Breast epithelium (tissue), 4 donors: ENCODE measurements at regions not wholly inside any gene's neighbourhood (a gene's known extent, or its start where the extent isn't known, plus 50 kb on each side); places are given as distances from the start of the nearest gene placed in this dataset.

Source experiments
- DNase-seq, 2 donors: peaks; one replicate each; pipeline ENCODE4 v3.0.0-alpha.2; 2019; ENCODE audit warnings: low spot score in 2 of 2
- H3K27ac ChIP-seq, 2 donors: fragments of 200-600 bp; sonication (generic) in 1 of 2; one replicate each; pipeline ENCODE4 v1.5.1; 2016 to 2019; ENCODE audit warnings: mild to moderate bottlenecking in 1 of 2
- H3K27me3 ChIP-seq, 2 donors: fragments of 200-600 bp; sonication (generic) in 1 of 2; one replicate each; pipeline versions ENCODE4 v1.5.1 to v1.6.0; 2017 to 2019; ENCODE audit warnings: control low read depth in 1 of 2, mild to moderate bottlenecking in 1 of 2
- H3K36me3 ChIP-seq: fragments of 200-600 bp; one replicate; pipeline ENCODE4 v1.5.1; 2019
- H3K4me1 ChIP-seq, 2 donors: fragments of 200-600 bp; sonication (generic); one replicate each; pipeline ENCODE4 v1.5.1; 2016 to 2019; ENCODE audit warnings: control low read depth in 1 of 2
- H3K4me3 ChIP-seq, 3 donors: fragments of 200-600 bp; sonication (generic); 1 replicate in 2 of 3; 2 replicates in 1 of 3; pipeline ENCODE4 v1.5.1; 2016 to 2019; ENCODE audit warnings: mild to moderate bottlenecking in 3 of 3, moderate library complexity in 2 of 3
- H3K9me3 ChIP-seq, 2 donors: fragments of 200-600 bp; sonication (generic) in 1 of 2; one replicate each; pipeline ENCODE4 v1.5.1; 2016 to 2019; ENCODE audit warnings: control low read depth in 1 of 2
- POLR2A ChIP-seq: fragments of 450-650 bp; IDR thresholded peaks from one replicate; pipeline ENCODE4 v1.6.1; 2016; ENCODE audit warnings: antibody characterized with exemption, mild to moderate bottlenecking, moderate library complexity
- POLR2AphosphoS5 ChIP-seq, 3 donors: sonication (generic); formaldehyde crosslinking; IDR thresholded peaks; one replicate each; pipeline ENCODE4 v1.6.1; 2017; ENCODE audit warnings: antibody characterized with exemption in 3 of 3
- intact Hi-C: fragments of 100-400 bp; cut with DNase I; formaldehyde crosslinking; loops from one replicate; pipeline ENCODE4 v1.15.1; 2023; ENCODE audit warnings: low total_unique reads
- TF ChIP-seq, protein P1 (sequence below), 3 donors: fragments of 450-650 bp; IDR thresholded peaks; one replicate each; pipeline ENCODE4 v1.5.1; 2016 to 2017; ENCODE audit warnings: antibody characterized with exemption in 3 of 3, mild to moderate bottlenecking in 3 of 3, moderate library complexity in 3 of 3

DNA sequence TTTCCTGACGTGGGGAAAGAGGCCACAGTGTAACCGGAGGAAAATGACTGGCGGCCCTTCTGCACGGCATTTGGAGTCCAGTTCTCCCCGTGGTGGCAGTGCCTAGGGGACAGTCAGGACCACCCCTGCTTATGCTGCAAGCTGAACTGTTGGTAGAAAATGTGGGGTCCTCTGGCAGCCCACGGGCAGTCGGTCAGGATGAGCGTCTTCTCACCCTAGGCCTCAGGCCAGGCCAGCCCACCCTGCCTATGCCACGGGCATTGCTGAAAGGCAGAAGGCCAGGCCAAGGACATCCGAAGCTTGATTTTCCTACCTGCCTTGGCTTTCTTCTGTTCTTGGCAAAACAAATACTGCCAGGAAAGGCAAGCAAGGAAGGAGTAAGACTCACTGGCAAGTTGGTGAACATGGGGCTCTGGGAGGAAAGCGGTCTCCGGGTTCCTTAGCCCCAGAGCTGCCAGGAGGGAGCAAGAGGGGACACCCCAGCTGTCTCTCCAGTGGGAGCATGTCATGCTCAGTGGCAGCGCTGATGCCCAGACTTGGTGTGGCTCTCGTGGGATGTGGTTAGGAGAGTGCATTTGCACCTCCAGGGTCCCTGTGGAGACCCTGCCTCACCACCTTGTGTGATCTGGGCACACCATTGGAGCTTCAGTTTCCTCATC is 311.6 kb downstream of the QKI start:
- Histone ChIP-seq H3K4me3 (no peak overlapping the region), H3K36me3 (no peaks in the 10 kb centered on the region), H3K9me3 (no peaks in the 10 kb centered on the region), H3K27ac (no peak overlapping the region), H3K27me3 (no peaks in the 10 kb centered on the region), H3K4me1 (no peaks in the 10 kb centered on the region)
- DNase-seq = no peak
- TF ChIP-seq POLR2A (no peak), POLR2AphosphoS5 (IDR thresholded peaks at IDR 0.05) (no peak)
- TF ChIP-seq, protein P1, sequence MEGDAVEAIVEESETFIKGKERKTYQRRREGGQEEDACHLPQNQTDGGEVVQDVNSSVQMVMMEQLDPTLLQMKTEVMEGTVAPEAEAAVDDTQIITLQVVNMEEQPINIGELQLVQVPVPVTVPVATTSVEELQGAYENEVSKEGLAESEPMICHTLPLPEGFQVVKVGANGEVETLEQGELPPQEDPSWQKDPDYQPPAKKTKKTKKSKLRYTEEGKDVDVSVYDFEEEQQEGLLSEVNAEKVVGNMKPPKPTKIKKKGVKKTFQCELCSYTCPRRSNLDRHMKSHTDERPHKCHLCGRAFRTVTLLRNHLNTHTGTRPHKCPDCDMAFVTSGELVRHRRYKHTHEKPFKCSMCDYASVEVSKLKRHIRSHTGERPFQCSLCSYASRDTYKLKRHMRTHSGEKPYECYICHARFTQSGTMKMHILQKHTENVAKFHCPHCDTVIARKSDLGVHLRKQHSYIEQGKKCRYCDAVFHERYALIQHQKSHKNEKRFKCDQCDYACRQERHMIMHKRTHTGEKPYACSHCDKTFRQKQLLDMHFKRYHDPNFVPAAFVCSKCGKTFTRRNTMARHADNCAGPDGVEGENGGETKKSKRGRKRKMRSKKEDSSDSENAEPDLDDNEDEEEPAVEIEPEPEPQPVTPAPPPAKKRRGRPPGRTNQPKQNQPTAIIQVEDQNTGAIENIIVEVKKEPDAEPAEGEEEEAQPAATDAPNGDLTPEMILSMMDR (IDR thresholded peaks at IDR 0.05) = no peak
- intact Hi-C loops = no loop called here

DNA sequence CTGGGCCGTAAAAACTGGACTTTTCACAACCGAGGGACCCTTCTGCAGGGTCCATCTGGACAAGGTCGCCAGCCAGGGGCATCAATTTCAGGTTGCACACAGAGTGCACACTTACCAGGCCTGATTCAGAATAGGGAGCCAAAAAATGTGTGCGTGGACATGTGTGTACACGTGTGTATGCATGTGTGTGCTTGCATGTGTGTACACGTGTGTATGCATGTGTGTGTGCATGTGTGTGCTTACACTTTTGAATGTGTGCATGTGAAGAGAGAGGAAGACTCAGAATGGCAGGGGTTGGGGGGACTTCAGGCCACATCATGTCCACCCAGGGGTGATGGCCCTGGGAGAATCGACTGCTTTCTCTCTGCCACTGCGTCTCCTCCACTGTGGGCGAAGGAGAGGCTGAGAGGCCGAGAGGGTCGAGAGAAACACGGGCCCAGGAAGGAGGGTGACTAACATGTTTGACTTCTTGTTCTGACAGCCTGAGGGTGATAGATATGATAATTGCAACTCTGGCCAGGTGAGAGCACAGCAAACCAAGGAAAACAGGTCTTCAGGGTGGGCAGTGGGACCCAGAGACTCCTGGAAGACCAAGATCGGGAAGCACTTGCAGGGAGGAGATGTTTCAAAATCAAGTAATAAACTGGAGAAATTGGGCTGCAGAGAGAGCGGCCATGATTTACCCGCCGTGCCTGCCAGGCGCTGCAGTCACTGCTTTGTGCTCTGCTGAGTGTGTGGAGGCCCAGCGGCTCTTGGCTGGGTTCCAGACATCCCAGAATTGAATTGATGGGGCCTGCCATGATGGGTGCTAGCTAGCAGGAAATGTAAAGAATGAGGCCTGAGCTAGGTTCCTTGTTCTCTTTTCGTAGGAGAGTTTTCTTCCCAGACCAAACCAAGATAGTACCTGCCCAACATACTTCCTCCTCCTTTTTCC is 310.8 kb downstream of the QKI start:
- Histone ChIP-seq H3K36me3 (no peaks in the 10 kb centered on the region), H3K9me3 (no peaks in the 10 kb centered on the region), H3K27ac (no peak overlapping the region), H3K4me3 (no peak overlapping the region), H3K27me3 (no peaks in the 10 kb centered on the region), H3K4me1 (no peaks in the 10 kb centered on the region)
- TF ChIP-seq POLR2A = no peak
- TF ChIP-seq POLR2AphosphoS5 (IDR thresholded peaks at IDR 0.05) = no peak
- TF ChIP-seq, protein P1 (IDR thresholded peaks at IDR 0.05) = no peak
- intact Hi-C loops = no loop called here
- no peak for DNase-seq

DNA sequence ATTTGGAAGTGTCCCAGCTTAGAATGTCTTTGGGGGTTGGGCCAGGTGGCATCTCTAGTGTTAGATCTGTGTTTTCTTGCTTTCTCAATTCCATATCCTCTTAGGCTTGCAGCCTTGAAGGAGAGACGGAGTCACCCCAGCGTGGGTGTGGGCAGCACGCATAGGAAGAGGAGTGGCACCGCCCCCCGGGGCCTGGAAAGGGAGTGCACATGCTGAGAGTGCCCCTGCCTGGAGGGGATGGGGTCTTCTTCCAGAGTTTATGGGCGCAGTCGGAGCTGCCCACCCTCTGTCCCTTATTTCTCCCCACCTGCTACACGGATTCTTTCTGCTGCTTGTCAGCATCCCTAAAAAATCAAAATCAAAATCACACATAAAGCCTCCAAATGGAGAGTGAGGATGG is 309.7 kb downstream of the QKI start:
- no peak for TF ChIP-seq POLR2AphosphoS5 (IDR thresholded peaks at IDR 0.05)
- TF ChIP-seq, protein P1 (IDR thresholded peaks at IDR 0.05) = no peak
- no peak for TF ChIP-seq POLR2A
- H3K27me3 ChIP-seq = no peaks in the 10 kb centered on the region
- intact Hi-C loops = no loop called here
- no peak overlapping the region for H3K4me3 ChIP-seq
- no peak for DNase-seq
- H3K4me1 ChIP-seq = no peaks in the 10 kb centered on the region
- H3K36me3 ChIP-seq = no peaks in the 10 kb centered on the region
- H3K9me3 ChIP-seq = no peaks in the 10 kb centered on the region
- no peak overlapping the region for H3K27ac ChIP-seq

DNA sequence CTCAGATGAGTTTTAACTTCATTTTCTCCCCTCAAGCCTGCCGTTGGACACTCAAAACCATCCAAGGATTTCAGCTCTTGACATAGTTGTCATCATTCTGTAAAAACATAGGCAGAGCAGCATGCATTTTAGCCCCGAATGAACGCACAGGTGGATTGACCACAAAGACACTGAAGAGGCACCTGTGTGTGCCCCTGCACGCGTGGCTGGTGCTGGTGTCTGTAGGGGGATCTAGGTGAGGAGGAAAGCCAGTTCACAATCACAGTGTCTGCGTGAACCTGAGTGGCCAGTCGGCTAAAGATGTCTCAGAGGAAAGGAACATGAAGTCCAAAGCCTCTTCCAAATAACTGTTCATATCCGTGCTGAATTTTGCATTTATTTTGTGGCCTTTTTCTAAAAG is 309.2 kb downstream of the QKI start:
- no peak for DNase-seq
- H3K9me3 ChIP-seq = no peaks in the 10 kb centered on the region
- no peak overlapping the region for H3K27ac ChIP-seq
- H3K4me1 ChIP-seq = no peaks in the 10 kb centered on the region
- intact Hi-C loops = no loop called here
- H3K36me3 ChIP-seq = no peaks in the 10 kb centered on the region
- no peaks in the 10 kb centered on the region for H3K27me3 ChIP-seq
- TF ChIP-seq, protein P1 (IDR thresholded peaks at IDR 0.05) = no peak
- no peak for TF ChIP-seq POLR2AphosphoS5 (IDR thresholded peaks at IDR 0.05)
- TF ChIP-seq POLR2A = no peak
- H3K4me3 ChIP-seq = no peak overlapping the region
